GM18499 (cell line): ENCODE measurements at regions not wholly inside any gene's neighbourhood (a gene's known extent, or its start where the extent isn't known, plus 50 kb on each side); places are given as distances from the start of the nearest gene placed in this dataset.

Source experiments
- ATAC-seq: cut with Tn5 transposase; IDR thresholded peaks from one replicate; pipeline ENCODE4 v1.9.1; 2021; ENCODE audit warnings: moderate number of reproducible peaks; ENCODE audit not compliant: insufficient read depth, unreplicated experiment

DNA sequence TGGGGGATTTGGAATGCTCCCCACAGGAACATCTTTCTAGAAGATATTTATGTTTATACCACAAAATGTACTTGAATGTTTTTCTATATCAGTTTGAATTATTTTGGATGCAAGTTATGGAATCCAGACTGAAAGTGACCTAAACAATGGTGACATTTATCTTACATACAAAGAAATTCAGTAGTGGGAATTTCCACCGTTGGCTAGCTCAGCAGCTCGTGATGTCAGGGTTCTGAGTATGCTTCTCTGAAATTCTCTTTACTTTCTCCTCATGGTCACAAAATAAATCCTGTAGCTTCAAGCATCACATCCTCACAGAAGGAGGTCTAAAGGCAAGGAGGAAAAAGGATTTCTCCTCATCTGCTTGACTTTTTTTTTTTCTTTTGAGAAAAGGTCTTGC, 105.3 kb downstream of the AKAIN1 start:
- ATAC-seq = no peak

DNA sequence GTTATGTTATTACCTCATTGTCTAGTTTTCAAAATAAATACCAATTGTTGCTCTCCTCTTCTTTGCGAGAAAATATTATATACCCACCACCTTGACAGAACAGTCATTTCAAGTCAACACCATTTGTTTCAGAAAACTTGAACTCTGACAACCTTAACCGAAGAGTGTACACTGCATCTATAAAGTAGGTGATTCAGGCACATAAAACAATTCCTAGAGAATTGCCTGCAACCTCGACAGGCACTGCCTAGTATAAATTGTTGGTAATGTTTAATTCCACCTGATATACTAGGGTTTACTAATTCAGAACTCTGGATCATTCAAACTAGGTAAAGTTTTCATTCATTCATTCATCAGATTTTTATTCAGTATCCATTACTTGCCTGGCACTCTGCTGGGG, 121.8 kb downstream of the AKAIN1 start:
- no peak for ATAC-seq

DNA sequence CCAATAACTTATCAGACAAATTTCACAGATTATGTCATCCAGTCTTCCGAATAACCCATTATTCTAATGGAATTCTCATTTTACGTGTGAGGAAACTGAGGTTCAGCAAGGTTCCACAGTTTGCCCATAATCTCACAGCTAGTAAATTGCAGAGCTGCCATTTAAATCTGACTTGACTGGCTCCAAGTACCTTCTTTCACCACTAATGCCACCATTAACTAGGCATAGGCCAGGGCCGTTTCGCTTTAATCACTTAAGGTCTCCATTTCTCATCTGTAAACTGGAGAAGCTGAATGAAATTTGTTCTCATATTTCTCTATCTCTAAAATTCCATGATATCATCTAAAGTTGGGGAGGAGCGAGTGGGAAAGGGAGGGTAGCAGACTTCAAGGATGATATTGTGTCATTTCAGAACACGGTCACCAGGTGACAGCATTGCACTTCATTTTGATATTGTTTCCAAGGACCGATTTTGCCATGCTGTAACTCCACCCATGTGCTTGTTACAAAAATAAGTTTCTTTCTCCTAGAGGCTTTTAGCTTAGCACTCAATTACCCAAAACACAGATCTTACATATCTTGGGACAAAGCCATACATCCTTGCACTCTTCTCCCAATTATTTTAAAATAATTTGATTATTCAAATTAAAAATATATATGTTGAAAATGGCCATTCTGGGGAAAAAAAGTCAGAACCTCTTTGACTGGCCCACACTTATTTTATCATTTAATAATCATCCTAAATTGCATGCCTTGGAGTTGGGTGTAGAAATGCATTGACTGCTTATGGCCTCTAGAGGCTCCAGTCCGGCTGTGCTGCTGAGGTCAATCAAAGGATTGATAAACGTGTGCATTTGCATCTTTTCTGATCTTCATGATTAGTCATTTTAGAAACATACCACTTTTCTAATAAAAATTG, 123.8 kb downstream of the AKAIN1 start:
- no peak for ATAC-seq

DNA sequence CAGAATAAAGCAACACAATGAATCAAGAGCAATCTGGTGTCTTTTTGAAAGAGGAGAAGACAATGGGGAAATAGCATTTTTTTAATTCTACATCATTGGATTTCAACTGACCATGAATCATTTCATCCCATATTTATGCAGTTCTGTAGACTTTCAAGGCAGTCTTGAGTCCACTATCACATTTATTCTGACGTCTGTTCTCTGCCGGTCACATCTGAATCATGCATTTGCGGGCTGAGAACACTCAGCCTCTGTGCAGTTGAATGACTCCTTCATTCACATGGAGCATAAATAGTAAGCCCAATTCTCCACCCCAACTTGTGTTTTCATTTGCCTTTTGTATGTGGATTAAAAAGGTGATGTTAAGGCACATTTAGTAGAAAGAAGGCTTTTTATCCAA, 128.2 kb downstream of the AKAIN1 start:
- ATAC-seq = no peak

DNA sequence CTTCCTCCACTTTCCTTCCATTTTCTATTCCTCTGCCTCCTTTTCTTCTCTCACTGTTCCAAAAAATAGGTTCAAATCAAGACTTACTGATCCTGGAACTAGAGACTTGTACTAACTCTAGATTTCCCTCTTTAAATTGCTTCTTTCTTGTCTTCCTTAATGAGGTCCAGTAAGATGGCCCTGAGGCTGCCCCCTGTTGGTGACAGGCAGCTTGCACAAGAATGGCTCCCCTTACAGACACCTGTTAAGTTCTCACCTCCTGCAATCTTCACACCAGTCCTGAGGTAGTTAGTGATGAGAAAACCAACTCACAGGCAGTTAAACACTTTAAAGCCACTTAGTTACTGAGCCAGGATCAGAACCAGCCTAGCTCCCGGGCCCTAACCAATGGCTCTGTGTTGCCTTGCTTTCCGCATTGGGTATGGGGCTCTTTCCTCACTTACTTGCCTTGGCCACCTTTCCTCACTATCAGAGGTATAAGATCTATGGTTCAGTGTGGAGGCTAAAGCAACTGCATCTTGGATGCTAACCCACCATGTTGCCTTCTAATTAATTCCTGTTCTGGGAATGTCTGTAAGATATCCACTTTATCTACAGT, 130.6 kb downstream of the AKAIN1 start:
- no peak for ATAC-seq

DNA sequence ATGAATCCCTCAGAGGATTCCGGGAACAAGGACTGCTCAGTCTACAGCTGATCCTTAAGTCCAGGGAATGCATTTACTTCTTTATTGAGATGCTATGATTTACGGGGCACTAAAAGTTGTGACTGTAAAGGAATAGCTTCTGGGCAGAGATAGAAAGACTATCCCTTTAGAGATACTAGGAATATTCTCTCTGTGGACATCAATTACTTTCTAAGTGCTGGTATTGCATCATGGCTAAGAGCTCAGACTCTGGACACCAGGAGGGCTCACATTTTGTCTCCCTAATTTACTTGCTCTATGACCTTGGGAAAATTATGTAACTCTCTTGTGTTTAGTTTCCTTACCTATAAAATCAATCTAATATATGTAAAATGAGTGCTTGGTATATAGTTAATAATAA, 131.4 kb downstream of the AKAIN1 start:
- ATAC-seq = no peak

DNA sequence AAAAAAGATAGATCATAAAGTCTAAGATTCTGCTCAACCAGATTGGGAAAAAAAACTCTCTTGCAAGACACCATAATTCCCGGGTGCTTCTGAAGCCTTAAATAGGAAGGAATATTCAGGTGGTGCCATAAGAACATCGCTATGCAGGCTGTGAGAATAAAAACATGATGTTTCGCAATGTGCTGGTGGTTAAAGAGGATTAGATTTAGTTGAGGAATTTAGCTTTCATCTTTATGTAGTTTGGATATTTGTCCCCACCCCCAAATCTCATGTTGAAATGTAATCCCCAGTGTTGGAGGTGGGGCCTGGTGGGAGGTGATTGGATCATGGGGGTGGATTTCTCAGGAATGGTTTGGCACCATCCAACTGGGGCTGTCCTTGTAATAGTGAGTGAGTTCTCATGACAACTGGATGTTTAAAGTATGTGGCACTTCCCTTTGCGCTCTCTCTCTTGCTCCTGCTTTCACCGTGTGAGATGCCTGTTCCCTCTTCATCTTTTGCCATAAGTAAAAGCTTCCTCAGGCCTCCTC, 132.2 kb downstream of the AKAIN1 start:
- no peak for ATAC-seq

DNA sequence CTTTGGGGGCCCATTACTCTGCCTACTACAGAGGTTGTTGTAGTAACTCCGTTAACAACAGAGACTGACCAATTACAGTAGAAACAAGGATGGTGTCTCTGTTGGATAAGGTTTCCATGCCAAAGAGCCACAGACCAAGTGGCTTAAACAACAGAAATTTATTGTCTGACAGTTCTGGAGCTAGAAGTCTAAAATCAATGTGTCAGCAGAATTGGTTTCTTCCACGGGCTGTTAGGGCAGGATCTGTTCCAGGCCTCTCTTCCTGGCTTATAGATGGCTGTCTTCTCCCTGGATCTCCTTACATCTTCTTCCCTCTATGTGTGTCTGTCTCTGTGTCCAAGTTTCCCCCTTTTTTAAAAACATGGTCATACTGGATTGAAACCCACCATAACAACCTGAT, 135.3 kb downstream of the AKAIN1 start:
- ATAC-seq = no peak

DNA sequence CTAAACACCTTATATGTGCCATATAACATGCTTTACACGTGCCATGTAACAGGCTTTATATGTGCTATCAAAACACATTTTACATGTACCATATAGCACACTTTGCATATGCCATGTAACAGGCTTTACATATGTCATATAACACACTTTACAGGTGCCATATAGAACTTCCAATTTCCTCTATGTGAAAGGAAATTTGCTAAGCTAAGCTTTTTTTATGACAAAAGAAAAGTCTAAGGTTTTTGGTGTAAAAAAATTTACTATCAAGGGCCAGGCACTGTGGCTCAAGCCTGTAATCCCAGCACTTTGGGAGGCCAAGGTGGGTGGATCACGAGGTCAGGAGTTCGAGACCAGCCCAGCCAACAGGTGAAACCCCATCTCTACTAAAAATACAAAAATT, 136.5 kb downstream of the AKAIN1 start:
- no peak for ATAC-seq

DNA sequence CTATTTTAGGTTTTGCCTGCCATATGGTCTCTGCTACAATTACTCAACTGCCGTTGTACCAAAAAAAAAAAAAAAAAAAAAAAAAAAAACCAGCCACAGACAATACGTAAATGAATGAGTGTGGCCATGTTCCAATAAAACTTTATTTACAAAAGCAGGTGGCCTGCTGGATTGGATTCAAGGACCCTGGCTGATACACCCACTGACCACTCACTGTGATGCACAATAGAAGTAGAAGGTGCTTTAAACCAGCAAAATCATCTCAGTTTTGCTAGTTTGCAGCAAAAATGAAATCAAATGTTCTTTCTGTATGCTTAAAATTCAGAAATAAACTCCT, 137.4 kb downstream of the AKAIN1 start:
- ATAC-seq = no peak

DNA sequence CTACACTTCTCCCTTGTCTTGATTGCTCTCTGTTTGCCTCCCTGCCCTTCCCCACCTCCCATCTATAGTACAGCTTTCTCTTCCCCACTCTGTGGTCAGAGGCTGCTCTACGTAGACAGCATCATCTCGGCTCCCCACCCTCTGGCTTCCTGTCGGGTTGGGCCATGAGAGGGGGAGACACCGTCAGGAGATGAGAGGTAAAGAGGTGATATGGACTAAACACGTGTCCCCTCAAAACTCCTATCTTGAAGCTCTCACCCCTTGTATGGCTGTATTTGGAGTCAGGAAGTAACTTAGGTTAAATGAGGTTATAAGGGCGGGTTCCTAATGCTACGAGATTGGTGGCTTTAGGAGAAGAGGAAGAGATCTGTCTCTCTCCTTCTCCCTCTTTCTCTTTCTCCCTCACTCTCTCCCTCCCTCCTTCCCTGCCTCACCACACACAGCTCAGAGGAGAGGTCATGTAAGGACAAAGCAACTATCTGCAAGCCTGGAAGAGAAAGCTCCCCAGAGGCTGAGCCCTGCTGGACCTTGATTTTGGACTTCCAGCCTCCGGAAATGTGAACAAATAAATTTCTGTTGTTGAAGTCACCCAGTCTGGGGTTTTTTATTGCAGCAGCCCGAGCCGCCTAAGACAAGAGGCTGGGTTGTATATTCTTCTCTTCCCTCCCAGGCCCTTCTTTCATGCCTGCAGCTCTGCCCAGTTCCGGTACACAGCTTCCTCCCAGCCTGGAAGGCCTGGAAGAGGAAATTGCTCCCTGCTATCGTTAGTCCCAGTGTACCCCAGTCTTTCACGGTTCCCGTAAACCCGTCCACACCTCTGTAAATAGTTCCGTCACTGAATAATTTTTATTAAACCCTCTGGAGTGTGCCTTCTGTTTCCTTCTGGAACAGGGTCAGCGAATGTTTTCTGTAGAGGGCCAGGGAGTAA, 138.0 kb downstream of the AKAIN1 start:
- ATAC-seq = no peak

DNA sequence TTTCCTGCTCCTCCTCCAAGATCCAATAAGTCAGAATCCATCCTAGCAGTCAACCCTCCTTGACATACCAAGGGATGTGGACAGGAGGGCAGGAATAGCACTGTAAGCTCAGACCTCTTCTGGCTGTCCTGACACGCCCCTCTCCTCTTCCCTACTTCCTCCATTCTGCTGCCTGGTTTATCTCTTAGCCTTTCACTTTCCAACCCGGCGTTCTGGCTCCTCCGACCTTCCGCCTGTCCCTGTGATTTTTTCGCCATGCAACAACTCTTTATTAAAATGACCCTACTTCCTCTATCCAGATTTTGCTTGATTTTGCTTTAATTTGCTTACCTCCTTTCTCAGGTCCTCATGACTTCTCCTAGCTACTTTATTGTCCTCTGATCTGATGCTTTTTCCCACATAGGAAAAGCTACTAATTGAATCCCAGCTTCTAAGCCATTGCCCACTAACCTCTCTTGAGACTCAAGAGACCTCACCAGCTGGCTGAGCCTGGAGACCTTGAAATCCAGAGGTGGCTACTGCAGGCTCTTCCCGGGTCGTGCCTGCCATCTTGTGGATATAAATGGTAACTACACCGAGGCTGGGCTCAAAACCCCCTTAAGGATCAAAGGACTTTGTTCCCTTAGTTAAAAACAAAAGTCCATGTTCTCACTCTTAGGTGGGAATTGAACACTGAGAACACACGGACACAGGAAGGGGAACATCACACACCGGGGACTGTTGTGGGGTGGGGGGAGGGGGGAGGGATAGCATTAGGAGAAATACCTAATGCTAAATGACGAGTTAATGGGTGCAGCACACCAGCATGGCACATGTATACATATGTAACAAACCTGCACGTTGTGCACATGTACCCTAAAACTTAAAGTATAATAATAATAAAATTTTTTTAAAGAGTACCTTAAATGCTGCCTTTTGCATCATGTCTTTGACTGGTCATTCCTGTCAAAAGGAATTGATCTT, 139.4 kb downstream of the AKAIN1 start:
- ATAC-seq = no peak

DNA sequence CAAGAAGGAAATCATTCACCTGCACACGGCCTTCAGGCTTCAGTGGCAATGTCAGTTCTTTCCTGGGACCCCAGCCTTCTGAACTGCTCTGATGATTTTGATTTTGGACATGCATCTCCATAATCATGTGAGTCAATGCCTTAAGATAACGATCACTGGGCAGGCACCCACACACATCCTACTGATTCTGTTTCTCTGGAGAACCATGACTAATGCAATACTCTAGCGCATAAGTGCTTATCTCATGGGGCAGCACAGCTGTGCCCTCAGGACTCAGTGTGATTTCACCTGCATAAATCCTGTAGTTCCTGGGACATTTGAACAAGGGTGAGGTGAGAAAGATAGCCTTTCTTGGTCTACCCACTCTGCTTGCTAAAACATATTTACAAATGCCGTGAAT, 144.6 kb downstream of the AKAIN1 start:
- no peak for ATAC-seq

DNA sequence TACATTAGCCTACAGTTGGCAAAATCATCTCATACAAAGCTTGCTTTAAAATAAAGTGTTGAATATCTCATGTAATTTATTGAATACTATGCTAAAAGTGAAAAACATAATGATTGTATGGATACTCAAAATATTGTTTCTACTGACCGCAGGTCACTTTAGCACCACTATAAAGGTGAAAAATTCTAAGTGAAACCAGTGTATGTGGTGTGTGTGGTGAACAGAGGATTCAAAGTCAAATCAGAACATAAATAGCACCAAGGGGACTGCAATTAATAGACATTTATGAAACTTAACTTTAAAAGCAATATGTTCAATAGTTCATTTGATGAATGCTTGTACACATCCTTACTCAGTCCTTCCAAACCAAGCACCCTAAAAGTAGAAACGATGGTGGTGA, 145.8 kb downstream of the AKAIN1 start:
- no peak for ATAC-seq

DNA sequence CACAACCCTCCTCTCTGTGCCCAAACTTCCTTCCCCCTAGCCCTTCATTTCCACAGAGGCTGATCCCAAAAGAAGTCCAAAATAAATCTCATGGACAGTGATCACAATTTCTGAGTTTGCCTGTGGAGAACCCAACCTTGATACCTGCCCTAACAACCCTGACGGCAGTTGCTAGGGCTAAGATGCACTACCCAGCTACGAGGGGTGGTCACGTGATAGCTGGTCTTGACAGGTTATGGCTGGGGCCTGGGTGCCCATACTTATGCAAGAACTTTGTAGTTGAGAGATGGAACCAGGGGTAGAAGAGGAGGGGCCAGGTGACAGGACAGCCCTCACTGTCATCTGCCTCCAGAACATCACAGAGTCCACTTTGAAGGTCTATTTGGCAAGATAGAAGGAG, 147.9 kb downstream of the AKAIN1 start:
- ATAC-seq = no peak

DNA sequence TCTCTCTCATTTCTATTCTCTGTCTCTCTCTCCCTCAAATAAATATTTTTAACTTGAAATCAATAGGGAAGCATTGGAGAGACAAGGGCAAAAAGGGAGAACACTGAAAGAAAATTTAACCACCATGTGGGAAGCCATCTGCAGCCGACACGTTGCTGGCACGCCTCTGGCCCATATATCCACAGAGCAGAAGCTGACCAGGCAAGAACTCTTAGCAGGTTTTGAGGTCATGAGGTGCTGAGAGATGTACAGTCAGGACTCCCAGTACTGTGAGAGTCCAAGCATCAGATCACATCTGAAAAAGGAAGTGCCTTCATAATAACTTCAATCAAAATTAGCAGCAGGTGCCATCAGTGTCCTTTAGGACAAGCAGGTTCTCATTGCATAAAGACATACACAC, 156.6 kb downstream of the AKAIN1 start:
- no peak for ATAC-seq

DNA sequence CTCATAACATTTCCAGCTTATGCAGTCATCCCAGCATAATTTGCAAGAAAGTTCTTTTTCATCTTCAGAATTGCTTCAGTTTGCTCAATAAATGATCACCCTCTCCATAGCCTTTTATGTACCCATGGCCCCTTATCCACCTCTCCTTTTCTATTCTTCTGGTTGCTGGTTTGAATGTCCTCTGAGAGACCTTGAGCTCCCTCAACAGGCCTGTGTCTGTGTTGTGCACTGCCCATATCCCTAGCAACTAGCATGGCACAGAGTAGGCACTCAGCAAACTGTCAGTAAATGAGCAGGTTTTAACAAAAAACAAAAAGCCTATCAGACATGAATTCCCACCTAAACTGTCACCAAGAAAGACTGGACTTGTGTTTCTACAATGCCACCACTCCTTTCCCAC, 160.5 kb downstream of the AKAIN1 start:
- ATAC-seq = no peak

DNA sequence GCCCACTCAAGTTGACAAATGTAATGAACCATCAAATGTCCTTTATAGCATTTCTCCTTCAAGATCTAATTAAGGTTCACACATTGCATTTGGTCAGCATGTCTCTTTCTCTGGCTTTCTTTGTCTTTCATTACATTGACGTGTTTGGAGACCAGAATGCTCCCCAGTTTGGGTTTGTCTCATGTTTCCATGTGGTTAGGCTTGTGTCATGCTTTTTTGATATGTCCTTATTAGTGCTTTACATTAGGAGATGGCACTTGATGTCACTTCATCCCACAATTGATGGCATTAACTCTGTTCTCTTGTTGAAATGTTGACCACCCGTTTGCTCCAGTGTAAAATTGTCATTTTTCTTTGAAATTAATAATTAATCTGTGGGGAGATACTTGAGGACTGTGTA, 165.8 kb downstream of the AKAIN1 start:
- ATAC-seq = no peak

DNA sequence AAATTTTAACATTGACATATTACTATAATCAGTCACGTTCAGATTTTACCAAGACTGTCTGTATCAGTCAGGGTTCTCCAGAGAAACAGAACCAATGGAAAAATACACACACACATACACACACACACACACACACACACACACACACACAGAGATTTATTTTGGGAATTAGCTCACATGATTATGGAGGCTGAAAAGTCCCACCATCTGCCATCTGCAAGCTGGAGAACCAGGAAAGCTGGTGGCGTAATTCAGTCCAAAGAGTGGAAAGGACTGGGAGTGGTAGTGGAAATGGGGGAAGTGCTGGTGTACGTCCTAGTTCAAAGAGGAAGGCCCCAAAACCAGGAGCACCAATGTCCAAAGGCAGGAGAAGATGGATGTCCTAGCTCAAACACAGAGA, 166.4 kb downstream of the AKAIN1 start:
- no peak for ATAC-seq

DNA sequence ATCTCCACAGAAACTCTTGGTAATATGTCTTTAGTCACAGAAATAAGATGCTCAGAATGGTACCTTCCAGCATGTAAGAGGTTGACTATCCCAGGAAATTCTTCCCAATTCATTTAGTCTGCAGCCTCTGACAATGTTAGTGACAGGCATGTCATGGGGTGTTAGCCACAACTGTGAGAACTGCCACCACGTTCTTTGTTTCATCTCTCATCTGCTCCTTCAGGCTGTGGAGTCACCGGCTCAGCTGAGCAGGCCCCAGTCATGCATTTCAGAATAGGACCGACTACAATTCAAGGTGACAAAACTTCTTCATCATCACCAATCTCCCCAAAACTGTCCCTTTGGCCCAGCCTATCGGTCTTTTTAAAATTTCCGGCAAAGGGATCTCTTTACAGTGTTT, 167.5 kb downstream of the AKAIN1 start:
- no peak for ATAC-seq
